GM12874 (cell line): ENCODE measurements at regions not wholly inside any gene's neighbourhood (a gene's known extent, or its start where the extent isn't known, plus 50 kb on each side); places are given as distances from the start of the nearest gene placed in this dataset.

ENCODE experiments used
- TF ChIP-seq, protein P1 (sequence below): IDR thresholded peaks from 2 replicates; pipeline ENCODE4 v1.5.1; 2011; ENCODE audit warnings: low read depth, mild to moderate bottlenecking, control low read depth, low read length, moderate library complexity; ENCODE audit not compliant: insufficient read depth

DNA sequence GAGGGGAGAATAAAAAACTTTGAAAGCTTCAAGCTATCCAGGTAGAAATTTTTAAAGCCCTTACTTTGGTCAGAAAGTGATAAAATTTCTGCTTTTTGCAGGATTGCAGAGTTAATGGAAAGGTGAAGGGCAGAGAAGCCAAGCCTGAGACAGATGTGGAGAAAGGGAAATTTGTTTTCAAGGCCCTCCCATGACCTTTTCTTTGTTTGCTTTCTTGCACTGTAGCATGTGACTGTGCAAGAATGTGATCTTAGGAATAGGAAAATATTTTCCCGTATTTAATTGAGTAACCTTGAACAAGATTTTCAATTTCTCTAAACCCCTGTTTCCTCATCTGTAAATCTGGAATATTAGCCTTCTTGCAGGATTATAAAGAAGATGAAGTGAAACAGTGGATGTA is 307.2 kb downstream of the PPARGC1A start:
- TF ChIP-seq, protein P1, sequence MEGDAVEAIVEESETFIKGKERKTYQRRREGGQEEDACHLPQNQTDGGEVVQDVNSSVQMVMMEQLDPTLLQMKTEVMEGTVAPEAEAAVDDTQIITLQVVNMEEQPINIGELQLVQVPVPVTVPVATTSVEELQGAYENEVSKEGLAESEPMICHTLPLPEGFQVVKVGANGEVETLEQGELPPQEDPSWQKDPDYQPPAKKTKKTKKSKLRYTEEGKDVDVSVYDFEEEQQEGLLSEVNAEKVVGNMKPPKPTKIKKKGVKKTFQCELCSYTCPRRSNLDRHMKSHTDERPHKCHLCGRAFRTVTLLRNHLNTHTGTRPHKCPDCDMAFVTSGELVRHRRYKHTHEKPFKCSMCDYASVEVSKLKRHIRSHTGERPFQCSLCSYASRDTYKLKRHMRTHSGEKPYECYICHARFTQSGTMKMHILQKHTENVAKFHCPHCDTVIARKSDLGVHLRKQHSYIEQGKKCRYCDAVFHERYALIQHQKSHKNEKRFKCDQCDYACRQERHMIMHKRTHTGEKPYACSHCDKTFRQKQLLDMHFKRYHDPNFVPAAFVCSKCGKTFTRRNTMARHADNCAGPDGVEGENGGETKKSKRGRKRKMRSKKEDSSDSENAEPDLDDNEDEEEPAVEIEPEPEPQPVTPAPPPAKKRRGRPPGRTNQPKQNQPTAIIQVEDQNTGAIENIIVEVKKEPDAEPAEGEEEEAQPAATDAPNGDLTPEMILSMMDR = no peak

- TF ChIP-seq, protein P1 = no peak
Observed at GRCh38 chr4:23579166-23579565, 310.7 kb downstream of the PPARGC1A start.

DNA sequence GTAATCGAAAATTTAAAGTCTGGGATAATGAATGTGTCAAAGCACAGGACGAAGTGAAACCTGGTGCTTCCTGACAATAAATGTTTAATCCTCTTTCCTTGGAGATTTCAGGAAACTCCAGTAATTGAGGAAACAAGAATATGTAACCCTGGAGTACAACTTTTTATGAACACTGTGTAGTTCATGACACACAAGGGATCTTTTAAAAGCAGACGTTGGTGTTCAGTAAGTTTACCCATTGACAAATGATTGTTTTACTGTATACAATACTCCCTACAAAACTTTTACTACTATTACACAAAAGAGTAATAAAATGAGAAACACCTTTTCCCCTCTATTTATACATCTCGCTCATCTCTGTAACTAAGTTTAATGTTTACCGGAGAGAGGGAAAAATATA is 312.4 kb downstream of the PPARGC1A start:
- TF ChIP-seq, protein P1 = no peak

- TF ChIP-seq, protein P1 = no peak
Observed at GRCh38 chr4:23572382-23572781, 317.5 kb downstream of the PPARGC1A start.

DNA sequence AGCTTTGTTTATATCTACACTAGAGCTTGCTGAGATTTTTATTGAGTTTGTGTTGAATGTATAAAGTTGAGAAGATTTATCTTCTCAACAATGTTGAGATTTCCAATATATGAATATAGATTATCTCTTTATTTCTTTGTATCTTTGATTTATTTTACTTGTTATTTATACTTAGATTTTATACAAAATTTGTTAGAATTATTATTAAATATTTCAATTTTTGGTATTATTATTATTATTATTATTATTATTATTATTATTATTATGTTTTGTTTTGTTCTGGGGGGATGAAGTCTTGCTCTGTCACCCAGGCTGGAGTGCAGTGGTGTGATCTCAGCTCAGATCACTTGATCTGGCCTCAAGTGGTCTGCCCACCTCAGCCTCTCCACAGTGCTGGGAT is 322.5 kb downstream of the PPARGC1A start:
- TF ChIP-seq, protein P1 = no peak

DNA sequence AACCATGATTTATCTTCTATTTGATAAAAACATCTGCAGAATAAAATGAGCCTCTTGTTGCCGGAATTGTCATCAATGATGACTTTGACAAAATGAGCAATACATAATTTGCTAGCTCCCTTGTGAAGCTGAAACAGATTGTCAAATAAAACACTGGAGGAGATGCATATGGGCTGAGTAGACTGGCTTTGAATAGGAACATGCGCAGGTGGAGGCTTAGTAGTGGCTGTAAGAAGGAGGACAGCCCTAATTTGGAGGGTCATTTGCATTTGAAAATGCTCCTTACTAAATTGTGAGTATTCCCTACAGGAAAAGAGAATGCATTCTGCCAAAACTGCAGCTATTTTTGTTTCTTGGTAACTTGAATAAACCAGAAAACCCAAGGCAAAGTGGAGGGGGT is 329.1 kb downstream of the PPARGC1A start:
- TF ChIP-seq, protein P1 = no peak

DNA sequence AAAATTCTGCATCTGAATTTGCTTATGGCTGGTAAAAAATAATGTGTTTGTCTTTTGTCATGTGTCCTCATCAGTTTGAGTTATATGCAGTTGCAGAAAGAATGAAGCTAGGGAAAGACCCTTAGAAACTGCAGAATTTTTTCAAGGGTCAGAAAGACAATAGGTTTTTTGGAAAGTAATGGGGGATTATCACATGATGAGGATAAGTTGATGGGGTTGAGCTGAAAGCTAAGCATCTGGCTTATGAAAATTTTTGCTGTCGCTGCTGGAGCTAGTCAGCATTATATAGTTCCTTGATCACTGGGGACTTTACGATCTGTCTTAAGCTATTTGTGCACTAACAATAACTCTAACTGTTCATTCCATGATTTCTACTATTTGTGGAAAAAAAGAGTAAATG is 331.7 kb downstream of the PPARGC1A start:
- TF ChIP-seq, protein P1 = no peak

DNA sequence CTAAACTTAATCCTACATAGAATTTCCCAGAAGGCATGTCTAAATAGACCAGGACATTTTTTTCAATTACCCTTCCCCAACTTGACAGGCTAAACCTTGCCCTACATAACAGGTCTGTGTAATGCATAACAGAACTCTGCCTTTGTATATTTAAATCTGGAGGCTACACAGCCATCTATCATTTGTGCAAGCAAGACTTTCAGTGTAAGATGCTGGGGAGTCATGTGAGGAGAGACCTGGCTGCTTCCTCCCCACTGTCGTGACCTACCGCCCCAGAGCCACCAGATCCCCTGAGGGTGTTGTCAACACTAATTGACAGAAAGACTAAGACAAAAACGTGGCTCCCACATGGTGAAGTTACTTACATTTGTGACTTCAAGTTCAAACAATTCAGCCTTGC is 342.2 kb downstream of the PPARGC1A start:
- TF ChIP-seq, protein P1 = no peak
